ENCODE measurements at regions not wholly inside any gene's neighbourhood (a gene's known extent, or its start where the extent isn't known, plus 50 kb on each side); places are given as distances from the start of the nearest gene placed in this dataset.

GRCh38 chr2:40723194-40723593 is 271.3 kb upstream of the SLC8A1 start:
- no peak for TF ChIP-seq PML (IDR thresholded peaks at IDR 0.05; ENCODE audit: low read length)
- no peak for TF ChIP-seq ZNF622 (IDR thresholded peaks at IDR 0.05)
- TF ChIP-seq REST (IDR thresholded peaks at IDR 0.05; ENCODE audit: low read depth, low read length), result no peak
- TF ChIP-seq RFX5 (IDR thresholded peaks at IDR 0.05; ENCODE audit: low read depth, low read length), result no peak

Measured in GM12878 (cell line).